H1 (cell line): ENCODE measurements at regions not wholly inside any gene's neighbourhood (a gene's known extent, or its start where the extent isn't known, plus 50 kb on each side); places are given as distances from the start of the nearest gene placed in this dataset.

ENCODE experiments used
- ATF3 ChIP-seq: IDR thresholded peaks from 2 replicates; pipeline ENCODE4 v1.6.1; 2011; ENCODE audit warnings: low read depth, mild to moderate bottlenecking, low read length; ENCODE audit not compliant: insufficient read depth
- CBX8 ChIP-seq: fragments of 300-800, 300-1000 bp; sonication (generic); IDR thresholded peaks from 2 replicates; pipeline ENCODE4 v1.7.1; 2016; ENCODE audit warnings: low read depth, low read length, borderline replicate concordance
- CTCF ChIP-seq, 3 experiments: IDR thresholded peaks; 1 replicate in 2 of 3; 2 replicates in 1 of 3; pipeline versions ENCODE4 v1.5.1 to v1.6.1; 2011; ENCODE audit warnings: low read length in 3 of 3, mild to moderate bottlenecking in 3 of 3, inconsistent platforms in 2 of 3, low read depth in 1 of 3, moderate library complexity in 1 of 3; ENCODE audit not compliant: insufficient read depth in 1 of 3; ENCODE audit errors: control extremely low read depth in 1 of 3
- EZH2 ChIP-seq: fragments of 200-600 bp; sonication (generic); IDR thresholded peaks from 2 replicates; pipeline ENCODE4 v1.7.1; 2012; ENCODE audit warnings: low read depth, mild to moderate bottlenecking, moderate library complexity, low read length, inconsistent platforms; ENCODE audit not compliant: severe bottlenecking
- FOSL1 ChIP-seq: IDR thresholded peaks from 2 replicates; pipeline ENCODE4 v1.6.1; 2011; ENCODE audit warnings: mild to moderate bottlenecking, low read depth, low read length, moderate library complexity; ENCODE audit not compliant: insufficient read depth
- MAX ChIP-seq: IDR thresholded peaks from 2 replicates; pipeline ENCODE4 v1.6.1; 2012; ENCODE audit warnings: inconsistent platforms
- POLR2A ChIP-seq, 2 experiments: IDR thresholded peaks; 1 replicate in 1 of 2; 2 replicates in 1 of 2; pipeline ENCODE4 v1.6.1; 2011; ENCODE audit warnings: low read depth in 2 of 2, low read length in 2 of 2, mild to moderate bottlenecking in 2 of 2; ENCODE audit errors: control extremely low read depth in 1 of 2
- RNF2 ChIP-seq: fragments of 200-900, 300-1000 bp; sonication (generic); IDR thresholded peaks from 2 replicates; pipeline ENCODE4 v1.7.1; 2016; ENCODE audit warnings: borderline replicate concordance, low read depth, mild to moderate bottlenecking, antibody characterized with exemption, low read length; ENCODE audit not compliant: poor library complexity, severe bottlenecking; ENCODE audit errors: missing control alignments
- TAF1 ChIP-seq: IDR thresholded peaks from 2 replicates; pipeline ENCODE4 v1.6.1; 2011; ENCODE audit warnings: mild to moderate bottlenecking, low read depth, low read length
- ZNF274 ChIP-seq: IDR thresholded peaks from 2 replicates; pipeline ENCODE4 v1.7.0; 2012; ENCODE audit warnings: low read length, borderline replicate concordance; ENCODE audit errors: extremely low read depth

GRCh38 chr19:28516415-28516872 lies 696.5 kb downstream of the UQCRFS1 start:
- TF ChIP-seq ATF3 = no peak
- no peak for TF ChIP-seq CTCF (IDR thresholded peaks at IDR 0.05; ENCODE audit: control extremely low read depth in 1 of 3, insufficient read depth in 1 of 3, low read depth in 1 of 3, low read length in 3 of 3)
- no peak for TF ChIP-seq EZH2
- no peak for TF ChIP-seq RNF2
- no peak for TF ChIP-seq ZNF274
- TF ChIP-seq TAF1 = no peak
- TF ChIP-seq POLR2A (IDR thresholded peaks at IDR 0.05; ENCODE audit: control extremely low read depth in 1 of 2, low read depth in 2 of 2, low read length in 2 of 2) = no peak
- no peak for TF ChIP-seq MAX
- TF ChIP-seq CBX8 = no peak
- no peak for TF ChIP-seq FOSL1
